A549 (cell line): ENCODE measurements at regions not wholly inside any gene's neighbourhood (a gene's known extent, or its start where the extent isn't known, plus 50 kb on each side); places are given as distances from the start of the nearest gene placed in this dataset.

ENCODE experiments used
- ATAC-seq, 2 experiments: fragments of 200-7000 bp in 1 of 2; fragments of >200 bp in 1 of 2; cut with Nextera tagmentation in 1 of 2; cut with Tn5 transposase in 1 of 2; 3 replicates each; pipeline versions ENCODE4 v1.8.0 to v1.9.1; 2018 to 2020; ENCODE audit warnings: mild to moderate bottlenecking in 1 of 2, moderate library complexity in 1 of 2
- CTCF ChIA-PET: fragments of 300-600 bp; sonication (Branson Sonifier 250); formaldehyde crosslinking; extraction: SDS; loops from one replicate; lab custom pipeline; 2021; ENCODE audit warnings: antibody characterized with exemption, inconsistent platforms; lab: Yijun Ruan, JAX
- POLR2A ChIA-PET: fragments of 350-600 bp; formaldehyde crosslinking; extraction: SDS; loops from one replicate; lab custom pipeline; 2021; ENCODE audit warnings: antibody characterized with exemption, inconsistent platforms; lab: Yijun Ruan, JAX
- DNase-seq, 2 experiments: peaks; one replicate each; pipeline versions ENCODE4 v3.0.0 to v3.0.0-alpha.2; 2011 to 2016; ENCODE audit warnings: low read depth in 1 of 2, low spot score in 1 of 2
- FAIRE-seq: peaks from 2 replicates; lab custom pipeline; 2011; peaks lifted over from hg19 to GRCh38; lab: Jason Lieb, UNC
- H3K27ac ChIP-seq, 2 experiments: fragments of >200 bp; sonication (Bioruptor Twin); formaldehyde crosslinking; 3 replicates each; pipeline ENCODE4 v1.5.1; 2016 to 2017
- H3K4me1 ChIP-seq: fragments of >200 bp; sonication (Bioruptor Twin); formaldehyde crosslinking; 3 replicates; pipeline ENCODE4 v1.6.1; 2016
- H3K4me2 ChIP-seq: fragments of >200 bp; sonication (Bioruptor Twin); formaldehyde crosslinking; 3 replicates; pipeline ENCODE4 v1.6.1; 2016
- H3K4me3 ChIP-seq: fragments of >200 bp; sonication (Bioruptor Twin); formaldehyde crosslinking; 3 replicates; pipeline ENCODE4 v1.5.1; 2016
- H3K9me3 ChIP-seq: fragments of >200 bp; sonication (Bioruptor Twin); formaldehyde crosslinking; 3 replicates; pipeline ENCODE4 v1.6.1; 2016
- CBX2 ChIP-seq: fragments of 200-600 bp; sonication (generic); IDR thresholded peaks from 2 replicates; pipeline ENCODE4 v1.6.1; 2016; ENCODE audit warnings: low read depth, mild to moderate bottlenecking, borderline replicate concordance
- CEBPB ChIP-seq, 2 experiments: fragments of >200 bp in 1 of 2; sonication (Bioruptor Twin) in 1 of 2; formaldehyde crosslinking in 1 of 2; IDR thresholded peaks; 2 replicates each; pipeline ENCODE4 v1.6.1; 2012 to 2016
- CHD2 ChIP-seq: fragments of 150-350 bp; IDR thresholded peaks from 2 replicates; pipeline ENCODE4 v1.6.1; 2014; ENCODE audit warnings: low read length; ENCODE audit not compliant: partially characterized antibody
- CHD4 ChIP-seq: fragments of 200-600 bp; sonication (generic); IDR thresholded peaks from 2 replicates; pipeline ENCODE4 v1.6.1; 2016; ENCODE audit warnings: antibody characterized with exemption, mild to moderate bottlenecking, borderline replicate concordance
- CTCF ChIP-seq: fragments of >200 bp; sonication (Bioruptor Twin); formaldehyde crosslinking; IDR thresholded peaks from 3 replicates; pipeline ENCODE4 v1.5.1; 2016
- EHMT2 ChIP-seq: fragments of 200-600 bp; sonication (generic); IDR thresholded peaks from 2 replicates; pipeline ENCODE4 v1.6.1; 2016; ENCODE audit warnings: antibody characterized with exemption, low read depth, mild to moderate bottlenecking, moderate library complexity
- EP300 ChIP-seq, 2 experiments: fragments of >200 bp; sonication (Bioruptor Twin); formaldehyde crosslinking; IDR thresholded peaks; 2 replicates in 1 of 2; 3 replicates in 1 of 2; pipeline ENCODE4 v1.6.1; 2016 to 2017
- FOSB ChIP-seq: fragments of 250-450 bp; sonication (Bioruptor Pico); IDR thresholded peaks from 2 replicates; pipeline ENCODE4 v1.5.0; 2020; ENCODE audit warnings: mild to moderate bottlenecking, moderate library complexity
- FOXS1 ChIP-seq: fragments of 250-450 bp; sonication (Bioruptor Pico); IDR thresholded peaks from 2 replicates; pipeline ENCODE4 v1.5.0; 2020; ENCODE audit warnings: mild to moderate bottlenecking, moderate library complexity
- GATA3 ChIP-seq: IDR thresholded peaks from 2 replicates; pipeline ENCODE4 v1.6.1; 2012; ENCODE audit warnings: borderline replicate concordance
- HDAC2 ChIP-seq: fragments of 200-600 bp; sonication (generic); IDR thresholded peaks from 2 replicates; pipeline ENCODE4 v1.6.1; 2016
- HES2 ChIP-seq: fragments of >200 bp; sonication (Bioruptor Twin); formaldehyde crosslinking; IDR thresholded peaks from 2 replicates; pipeline ENCODE4 v1.6.1; 2016
- HEYL ChIP-seq: fragments of 250-450 bp; sonication (Bioruptor Pico); IDR thresholded peaks from 2 replicates; pipeline ENCODE4 v1.8.0; 2021; ENCODE audit warnings: mild to moderate bottlenecking, moderate library complexity
- HOXA7 ChIP-seq: fragments of 250-450 bp; sonication (Bioruptor Pico); IDR thresholded peaks from 2 replicates; pipeline ENCODE4 v1.5.0; 2020; ENCODE audit warnings: mild to moderate bottlenecking, moderate library complexity
- HOXB13 ChIP-seq: fragments of 250-450 bp; sonication (Bioruptor Pico); IDR thresholded peaks from 2 replicates; pipeline ENCODE4 v1.5.0; 2020; ENCODE audit warnings: low read depth, mild to moderate bottlenecking, moderate library complexity
- JUN ChIP-seq, 2 experiments: fragments of >200 bp; sonication (Bioruptor Twin); formaldehyde crosslinking; IDR thresholded peaks; 2 replicates in 1 of 2; 3 replicates in 1 of 2; pipeline ENCODE4 v1.6.1; 2016 to 2017
- KDM1A ChIP-seq: fragments of 200-600 bp; sonication (generic); IDR thresholded peaks from 2 replicates; pipeline ENCODE4 v1.6.1; 2016; ENCODE audit warnings: low read depth, mild to moderate bottlenecking
- KDM5A ChIP-seq: fragments of 200-600 bp; sonication (generic); IDR thresholded peaks from 2 replicates; pipeline ENCODE4 v1.6.1; 2016; ENCODE audit warnings: antibody characterized with exemption, mild to moderate bottlenecking
- MAX ChIP-seq: IDR thresholded peaks from 2 replicates; pipeline ENCODE4 v1.6.1; 2012
- MAZ ChIP-seq: fragments of 150-350 bp; IDR thresholded peaks from 2 replicates; pipeline ENCODE4 v1.6.1; 2014; ENCODE audit warnings: antibody characterized with exemption, low read depth, low read length, borderline replicate concordance
- NFE2L2 ChIP-seq: fragments of 150-350 bp; conservative IDR thresholded peaks from 2 replicates; pipeline ENCODE4 v1.6.1; 2014; ENCODE audit warnings: low read length
- NPAS2 ChIP-seq: fragments of 250-450 bp; sonication (Bioruptor Pico); IDR thresholded peaks from 2 replicates; pipeline ENCODE4 v1.8.0; 2022; ENCODE audit warnings: mild to moderate bottlenecking, moderate library complexity, borderline replicate concordance
- NR3C1 ChIP-seq: fragments of >200 bp; sonication (Bioruptor Twin); formaldehyde crosslinking; IDR thresholded peaks from 3 replicates; pipeline ENCODE4 v1.6.1; 2017
- PBX3 ChIP-seq: IDR thresholded peaks from 2 replicates; pipeline ENCODE4 v1.6.1; 2012
- POLR2A ChIP-seq: IDR thresholded peaks from 2 replicates; pipeline ENCODE4 v1.6.1; 2012; ENCODE audit warnings: mild to moderate bottlenecking, low read length
- POLR2AphosphoS2 ChIP-seq: conservative IDR thresholded peaks from 2 replicates; pipeline ENCODE4 v1.6.1; 2012; ENCODE audit warnings: low read length, improper control_type of control experiment, inconsistent platforms
- RARB ChIP-seq: fragments of 250-450 bp; sonication (Bioruptor Pico); IDR thresholded peaks from 2 replicates; pipeline ENCODE4 v1.8.0; 2021; ENCODE audit warnings: mild to moderate bottlenecking, moderate library complexity
- SMC3 ChIP-seq: fragments of >200 bp; sonication (Bioruptor Twin); formaldehyde crosslinking; IDR thresholded peaks from 3 replicates; pipeline ENCODE4 v1.6.1; 2018; ENCODE audit warnings: inconsistent platforms
- USF2 ChIP-seq: fragments of 450-650 bp; IDR thresholded peaks from 2 replicates; pipeline ENCODE4 v1.6.1; 2014; ENCODE audit warnings: antibody characterized with exemption
- ZC3H11A ChIP-seq: fragments of 450-650 bp; IDR thresholded peaks from 2 replicates; pipeline ENCODE4 v1.6.1; 2014; ENCODE audit warnings: antibody characterized with exemption, mild to moderate bottlenecking
- ZFP36 ChIP-seq: fragments of 450-650 bp; IDR thresholded peaks from 2 replicates; pipeline ENCODE4 v1.6.1; 2014; ENCODE audit warnings: borderline replicate concordance; ENCODE audit not compliant: partially characterized antibody
- ZNF302 ChIP-seq: fragments of 250-450 bp; sonication (Bioruptor Pico); IDR thresholded peaks from 2 replicates; pipeline ENCODE4 v1.9.0; 2021; ENCODE audit warnings: inconsistent platforms, mild to moderate bottlenecking, moderate library complexity
- WGBS: methylation state at CpG from one replicate; pipeline ENCODE4 v1.1.6; 2017; ENCODE audit errors: missing lambda C conversion rate; 5-methylcytosine and 5-hydroxymethylcytosine counted together

GRCh38 chr5:63081402-63081801 is 502.8 kb downstream of the LRRC70 start:
- FAIRE-seq, result no peak
- no peak for DNase-seq

GRCh38 chr5:63070001-63070400 is 491.4 kb downstream of the LRRC70 start:
- TF ChIP-seq CHD4 (no peak), HDAC2 (no peak), EP300 (IDR thresholded peaks at IDR 0.05) (no peak), MAX (no peak)
- Histone ChIP-seq H3K4me1 (no peaks in the 10 kb centered on the region), H3K4me2 (no peak overlapping the region), H3K27ac (no peak overlapping the region), H3K4me3 (no peak overlapping the region), H3K9me3 (no peaks in the 10 kb centered on the region)
- FAIRE-seq (no peak), ATAC-seq (no peak), DNase-seq (no peak)
- ChIA-PET POLR2A (no interaction called here), CTCF (no interaction called here)
- WGBS, result 9% methylated on average over 3 of the region's 3 CpGs

More at GRCh38 chr5:63081402-63081801, 502.8 kb downstream of the LRRC70 start:
- CTCF ChIA-PET, result no interaction called here
- TF ChIP-seq ZC3H11A (no peak), GATA3 (no peak), KDM1A (no peak), NFE2L2 (no peak), ZNF302 (CRISPR knock-in tag) (no peak), NPAS2 (CRISPR knock-in tag) (no peak), USF2 (no peak), CHD2 (no peak), FOXS1 (CRISPR knock-in tag) (no peak), POLR2A (no peak), RARB (no peak), MAX (no peak)
- Histone ChIP-seq H3K9me3 (no peaks in the 10 kb centered on the region), H3K4me1 (no peaks in the 10 kb centered on the region), H3K27ac (no peak overlapping the region), H3K4me2 (no peak overlapping the region), H3K4me3 (no peak overlapping the region)
- POLR2A ChIA-PET, result no interaction called here
- ATAC-seq, result no peak

GRCh38 chr5:63055421-63055820 is 476.8 kb downstream of the LRRC70 start:
- Histone ChIP-seq H3K4me1 (peaks cover 13% of the 10 kb centered on the region), H3K9me3 (no peaks in the 10 kb centered on the region), H3K4me3 (no peak overlapping the region), H3K4me2 (peak overlapping the region; percentile 49; the same call in 2 of the 3 replicates), H3K27ac (no peak overlapping the region)
- TF ChIP-seq POLR2AphosphoS2, result no peak
- no peak for TF ChIP-seq GATA3
- TF ChIP-seq ZC3H11A, result no peak
- TF ChIP-seq EHMT2, result no peak
- TF ChIP-seq HEYL, result no peak
- no peak for TF ChIP-seq FOSB
- TF ChIP-seq PBX3, result no peak
- TF ChIP-seq CTCF, result no peak
- no peak for TF ChIP-seq CBX2
- TF ChIP-seq HOXA7, result no peak
- TF ChIP-seq SMC3, result no peak
- TF ChIP-seq KDM5A, result no peak
- no peak for TF ChIP-seq ZNF302 (CRISPR knock-in tag)
- TF ChIP-seq ZFP36, result no peak
- no peak for TF ChIP-seq JUN (IDR thresholded peaks at IDR 0.05)
- TF ChIP-seq HOXB13, result no peak
- no peak for TF ChIP-seq HES2
- no peak for TF ChIP-seq CEBPB (IDR thresholded peaks at IDR 0.05)
- no peak for TF ChIP-seq MAZ
- TF ChIP-seq NR3C1, result no peak
- no peak for FAIRE-seq
- 4% methylated on average over 1 of the region's 1 CpG for WGBS
- ATAC-seq, result peak; percentile 63 to 73; a peak in 4 of 6 replicates
- CTCF ChIA-PET, result interaction anchor here (0.6 kb wide), 1 partner anchor 699 kb away, joined by 3 read pairs; no protein-coding TSS in a partner anchor
- peak in 1 of 2 experiments; percentile 60 for DNase-seq
- POLR2A ChIA-PET, result no interaction called here
